Activated CD8-positive, alpha-beta memory T cell treated with anti-CD3 and anti-CD28 coated beads for 36 hours (primary cell): ENCODE measurements at regions not wholly inside any gene's neighbourhood (a gene's known extent, or its start where the extent isn't known, plus 50 kb on each side); places are given as distances from the start of the nearest gene placed in this dataset.

Experiments
- CTCF ChIA-PET: fragments of 350-600 bp; sonication (Branson Sonifier 250); formaldehyde crosslinking; loops from one replicate; lab custom pipeline; 2021; ENCODE audit warnings: antibody characterized with exemption; lab: Charles Lee
- POLR2A ChIA-PET: fragments of 350-600 bp; sonication (Branson Sonifier 250); formaldehyde crosslinking; loops from one replicate; lab custom pipeline; 2021; ENCODE audit warnings: antibody characterized with exemption; lab: Charles Lee

- ChIA-PET POLR2A (no interaction called here), CTCF (no interaction called here)
Measured at GRCh38 chr5:167150661-167151060, 1140.8 kb upstream of the WWC1 start.

GRCh38 chr5:167152561-167152960, 1138.9 kb upstream of the WWC1 start:
- ChIA-PET POLR2A (no interaction called here), CTCF (no interaction called here)

GRCh38 chr5:167155387-167156005, 1135.9 kb upstream of the WWC1 start:
- CTCF ChIA-PET = no interaction called here
- POLR2A ChIA-PET = no interaction called here

- CTCF ChIA-PET = no interaction called here
- POLR2A ChIA-PET = no interaction called here
Measured at GRCh38 chr5:167156446-167156845, 1135.0 kb upstream of the WWC1 start.

GRCh38 chr5:167158588-167158987, 1132.9 kb upstream of the WWC1 start:
- POLR2A ChIA-PET = no interaction called here
- CTCF ChIA-PET = no interaction called here

- CTCF ChIA-PET = no interaction called here
- POLR2A ChIA-PET = no interaction called here
Measured at GRCh38 chr5:167160388-167160787, 1131.1 kb upstream of the WWC1 start.

- CTCF ChIA-PET = no interaction called here
- POLR2A ChIA-PET = no interaction called here
Measured at GRCh38 chr5:167166696-167167095, 1124.7 kb upstream of the WWC1 start.

GRCh38 chr5:167167191-167167795, 1124.2 kb upstream of the WWC1 start:
- ChIA-PET POLR2A (no interaction called here), CTCF (no interaction called here)

GRCh38 chr5:167168971-167169370, 1122.5 kb upstream of the WWC1 start:
- ChIA-PET CTCF (no interaction called here), POLR2A (no interaction called here)

GRCh38 chr5:167171056-167171455, 1120.4 kb upstream of the WWC1 start:
- CTCF ChIA-PET = no interaction called here

GRCh38 chr5:167177736-167178135, 1113.7 kb upstream of the WWC1 start:
- ChIA-PET POLR2A (no interaction called here), CTCF (no interaction called here)

More at GRCh38 chr5:167171056-167171455, 1120.4 kb upstream of the WWC1 start:
- POLR2A ChIA-PET = no interaction called here

GRCh38 chr5:167180906-167181305, 1110.5 kb upstream of the WWC1 start:
- POLR2A ChIA-PET = no interaction called here
- CTCF ChIA-PET = no interaction called here

GRCh38 chr5:167205881-167206280, 1085.6 kb upstream of the WWC1 start:
- ChIA-PET CTCF (no interaction called here), POLR2A (no interaction called here)

- CTCF ChIA-PET = no interaction called here
- POLR2A ChIA-PET = no interaction called here
Measured at GRCh38 chr5:167207081-167207480, 1084.4 kb upstream of the WWC1 start.

- ChIA-PET POLR2A (no interaction called here), CTCF (no interaction called here)
Measured at GRCh38 chr5:167208911-167209310, 1082.5 kb upstream of the WWC1 start.

- ChIA-PET CTCF (no interaction called here), POLR2A (no interaction called here)
Measured at GRCh38 chr5:167217097-167217743, 1074.2 kb upstream of the WWC1 start.

- ChIA-PET POLR2A (no interaction called here), CTCF (no interaction called here)
Measured at GRCh38 chr5:167219298-167219697, 1072.1 kb upstream of the WWC1 start.

GRCh38 chr5:167226386-167226785, 1065.1 kb upstream of the WWC1 start:
- CTCF ChIA-PET = no interaction called here
- POLR2A ChIA-PET = no interaction called here

- POLR2A ChIA-PET = no interaction called here
- CTCF ChIA-PET = no interaction called here
Measured at GRCh38 chr5:167228134-167228533, 1063.3 kb upstream of the WWC1 start.

- ChIA-PET POLR2A (no interaction called here), CTCF (no interaction called here)
Measured at GRCh38 chr5:167229751-167230150, 1061.7 kb upstream of the WWC1 start.

- CTCF ChIA-PET = no interaction called here
- POLR2A ChIA-PET = no interaction called here
Measured at GRCh38 chr5:167230414-167230813, 1061.0 kb upstream of the WWC1 start.
